GM19395 (cell line): ENCODE measurements at regions not wholly inside any gene's neighbourhood (a gene's known extent, or its start where the extent isn't known, plus 50 kb on each side); places are given as distances from the start of the nearest gene placed in this dataset.
"Not testable (repeated sequence)": the region's sequence is repeated elsewhere in the genome, so short reads cannot be mapped to it uniquely, and the experiment has no call there.

Source experiments
- ATAC-seq: cut with Tn5 transposase; IDR thresholded peaks from one replicate; pipeline ENCODE4 v1.9.1; 2021; ENCODE audit warnings: mild to moderate bottlenecking, moderate library complexity; ENCODE audit not compliant: unreplicated experiment

GRCh38 chr10:33071857-33072256, 113.8 kb upstream of the ITGB1 start:
- no peak for ATAC-seq

DNA sequence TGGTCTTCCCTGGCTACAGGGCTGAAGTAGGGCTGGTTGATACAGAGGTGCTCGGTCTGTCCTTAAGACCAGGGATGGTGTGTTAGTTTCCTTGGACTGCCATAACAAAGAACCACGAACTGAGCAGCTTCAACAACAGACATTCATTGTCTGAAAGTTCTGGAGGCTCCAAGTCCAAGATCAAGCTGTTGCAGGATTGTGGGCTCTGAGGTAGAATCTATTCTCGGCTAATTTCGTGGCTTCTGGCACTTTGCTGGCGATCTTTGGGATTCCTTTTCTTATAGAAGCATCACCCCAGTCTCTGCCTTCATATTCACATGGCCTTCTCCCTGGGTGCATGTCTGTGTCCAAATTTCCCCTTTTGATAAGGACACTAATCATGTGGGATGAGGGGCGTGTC, 112.1 kb upstream of the ITGB1 start:
- ATAC-seq, result no peak

- no peak for ATAC-seq
Measured at GRCh38 chr10:33067917-33068316, 109.9 kb upstream of the ITGB1 start.

DNA sequence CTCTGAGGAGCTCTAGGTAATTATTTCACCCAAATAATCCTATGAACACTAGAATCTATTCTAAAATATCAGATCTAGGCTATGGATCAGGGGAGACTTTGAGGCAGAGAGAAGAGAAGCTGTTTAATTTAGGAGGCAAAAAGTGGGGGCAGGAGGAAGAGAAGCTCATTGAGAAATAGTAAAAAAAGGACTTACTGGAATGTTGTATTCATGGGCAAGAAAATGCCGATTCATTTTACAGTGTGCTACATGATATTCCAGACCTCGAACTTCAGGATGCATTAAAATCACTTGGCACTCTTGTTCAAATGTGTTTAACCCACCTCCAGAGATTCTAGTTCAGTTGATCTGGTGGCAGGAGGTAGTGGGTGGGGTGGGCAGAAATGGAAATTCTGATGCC, 109.5 kb upstream of the ITGB1 start:
- no peak for ATAC-seq

DNA sequence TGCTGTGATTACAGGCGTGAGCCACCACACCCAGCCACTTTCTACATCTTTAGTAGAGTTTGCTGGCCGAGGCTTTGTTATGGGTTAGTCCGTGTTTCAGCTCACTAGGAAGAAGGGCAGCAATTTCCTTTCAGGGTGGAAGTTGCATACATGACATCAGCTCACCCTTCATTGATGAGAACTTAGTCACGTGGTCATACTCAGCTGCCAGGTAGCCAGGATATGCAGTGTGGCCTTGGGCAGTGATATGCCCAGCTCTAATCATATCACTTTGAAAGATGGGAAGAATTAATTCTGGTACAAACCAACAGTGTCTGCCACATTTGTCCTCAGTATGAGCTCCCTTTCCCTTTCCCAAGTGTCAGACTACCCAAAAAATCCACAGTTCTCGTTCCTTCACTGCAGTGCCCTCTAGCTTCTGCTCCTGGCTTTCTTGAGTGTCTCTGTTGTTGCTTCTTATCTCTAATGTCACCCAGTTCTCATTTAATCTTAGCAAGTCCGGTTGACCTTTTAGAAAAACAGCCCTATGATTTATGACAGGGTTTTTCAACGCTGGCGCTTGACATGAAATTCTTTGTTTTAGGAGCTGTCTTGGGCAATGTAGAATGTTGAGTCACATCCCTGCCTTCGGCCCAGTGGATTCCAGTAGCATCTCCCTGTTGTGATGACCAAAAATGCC, 108.7 kb upstream of the ITGB1 start:
- no peak for ATAC-seq

DNA sequence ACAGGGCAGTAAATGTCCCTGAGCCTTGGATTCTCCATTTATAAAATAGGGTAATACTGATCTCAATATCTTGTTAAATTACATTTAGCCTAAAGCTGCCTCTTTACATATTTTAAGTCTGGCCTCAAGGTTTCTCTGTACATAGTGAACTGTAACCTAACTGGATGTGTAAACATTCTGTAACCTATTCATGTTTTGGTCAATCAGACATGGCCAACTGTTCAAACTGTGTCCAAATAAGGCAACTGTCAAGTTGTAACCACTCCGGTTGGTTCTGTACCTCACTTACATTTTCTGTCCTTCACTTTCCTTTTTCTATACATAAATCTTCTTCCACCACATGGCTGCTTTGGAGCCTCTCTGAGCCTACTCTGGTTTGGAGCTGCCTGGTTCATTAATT, 107.1 kb upstream of the ITGB1 start:
- no peak for ATAC-seq

GRCh38 chr10:33064706-33065105, 106.7 kb upstream of the ITGB1 start:
- no peak for ATAC-seq

DNA sequence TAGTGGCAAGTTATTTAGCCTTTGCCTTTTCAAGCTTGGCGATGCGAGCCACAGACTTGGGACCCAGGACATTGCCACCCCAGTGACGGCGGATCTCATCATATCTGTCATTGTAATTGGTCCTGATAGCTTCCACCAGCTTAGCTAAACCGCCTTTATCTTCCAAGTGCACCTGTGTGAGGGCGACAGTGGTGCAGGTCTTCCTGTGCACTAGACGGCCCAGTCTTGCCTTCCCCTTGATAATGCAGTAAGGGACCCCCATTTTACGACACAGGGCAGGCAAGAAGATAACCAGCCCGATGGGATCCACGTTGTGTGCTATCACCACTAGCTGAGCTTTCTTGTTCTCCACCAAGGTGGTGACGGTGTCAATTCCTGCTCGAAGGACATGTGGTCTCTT, 99.6 kb upstream of the ITGB1 start:
- ATAC-seq, result no peak

GRCh38 chr10:33056828-33057596, 99.0 kb upstream of the ITGB1 start:
- no peak for ATAC-seq

GRCh38 chr10:33055625-33056024, 97.6 kb upstream of the ITGB1 start:
- ATAC-seq, result no peak

GRCh38 chr10:33052915-33053810, 95.1 kb upstream of the ITGB1 start:
- ATAC-seq, result no peak

- ATAC-seq, result no peak
Measured at GRCh38 chr10:33052263-33052875, 94.3 kb upstream of the ITGB1 start.

DNA sequence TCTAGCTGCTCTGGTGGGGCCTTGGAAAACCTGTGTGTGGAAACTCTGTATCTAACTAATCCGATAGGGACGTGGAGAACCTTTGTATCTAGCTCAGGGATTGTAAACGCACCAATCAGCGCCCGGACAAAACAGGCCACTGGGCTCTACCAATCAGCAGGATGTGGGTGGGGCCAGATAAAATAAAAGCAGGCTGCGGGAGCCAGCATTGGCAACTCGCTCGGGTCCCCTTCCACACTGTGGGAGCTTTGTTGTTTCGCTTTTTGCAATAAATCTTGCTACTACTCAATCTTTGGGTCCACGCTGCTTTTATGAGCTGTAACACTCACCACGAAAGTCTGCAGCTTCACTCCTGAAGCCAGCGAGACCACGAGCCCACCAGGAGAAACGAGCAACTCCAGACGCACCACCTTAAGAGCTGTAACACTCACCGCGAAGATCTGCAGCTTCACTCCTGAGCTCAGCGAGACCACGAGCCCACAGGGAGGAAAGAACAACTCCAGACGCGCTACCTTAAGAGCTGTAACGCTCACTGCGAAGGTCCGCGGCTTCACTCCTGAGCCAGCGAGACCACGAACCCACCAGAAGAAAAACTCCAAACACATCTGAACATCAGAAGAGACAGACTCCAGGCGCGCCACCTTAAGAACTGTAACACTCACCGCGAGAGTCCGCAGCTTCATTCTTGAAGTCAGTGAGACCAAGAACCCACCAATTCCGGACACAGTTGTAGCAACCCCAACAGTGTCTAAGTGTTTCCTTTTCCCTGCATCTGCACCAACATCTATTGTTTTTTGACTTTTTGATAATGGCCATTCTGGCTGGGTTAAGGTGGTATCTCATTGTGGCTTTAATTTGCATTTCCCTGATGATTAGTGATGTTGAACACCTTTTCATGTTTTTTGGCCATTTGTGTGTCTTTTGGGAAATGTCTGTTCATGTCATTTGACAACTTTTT, 92.2 kb upstream of the ITGB1 start:
- not testable (repeated sequence) for ATAC-seq

DNA sequence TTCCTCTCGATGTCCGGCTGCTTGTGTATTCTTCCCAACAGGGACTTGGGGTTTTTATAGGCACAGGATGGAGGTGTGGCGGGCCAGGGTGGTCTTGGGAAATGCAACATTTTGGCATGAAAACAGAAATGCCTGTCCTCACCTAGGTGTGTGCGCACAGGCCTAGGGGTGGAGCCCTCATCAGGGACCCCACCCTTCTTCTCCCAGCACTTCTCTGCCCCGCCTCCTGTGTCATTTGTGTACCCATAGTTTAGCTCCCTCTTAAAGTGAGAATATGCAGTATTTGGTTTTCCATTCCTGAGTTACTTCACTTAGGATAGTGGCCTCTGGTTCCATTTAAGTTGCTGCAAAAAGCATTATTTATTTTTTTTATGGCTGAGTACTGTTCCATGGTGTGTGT, 90.2 kb upstream of the ITGB1 start:
- ATAC-seq, result no peak

DNA sequence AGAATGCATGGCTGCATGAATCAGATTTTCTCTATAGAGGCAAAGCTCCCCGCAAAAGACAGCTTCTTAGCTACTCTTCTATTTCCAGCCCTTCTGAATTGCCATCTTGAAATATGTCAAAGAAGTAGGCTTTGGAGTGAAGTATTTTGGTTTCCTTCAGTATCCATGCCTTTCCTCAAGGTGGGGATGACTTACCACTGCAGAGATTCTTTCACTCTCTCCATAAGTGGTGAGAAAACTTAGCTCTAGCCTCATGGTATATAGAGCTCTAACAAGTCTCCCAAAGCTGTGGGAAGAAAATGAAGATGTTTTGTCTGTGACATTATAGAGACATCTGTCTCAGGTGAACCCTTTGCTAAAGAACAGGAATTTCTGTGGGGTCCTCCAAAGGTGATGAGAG, 89.6 kb upstream of the ITGB1 start:
- no peak for ATAC-seq

GRCh38 chr10:33046792-33047191, 88.8 kb upstream of the ITGB1 start:
- ATAC-seq, result no peak

- no peak for ATAC-seq
Measured at GRCh38 chr10:33045421-33045820, 87.4 kb upstream of the ITGB1 start.

DNA sequence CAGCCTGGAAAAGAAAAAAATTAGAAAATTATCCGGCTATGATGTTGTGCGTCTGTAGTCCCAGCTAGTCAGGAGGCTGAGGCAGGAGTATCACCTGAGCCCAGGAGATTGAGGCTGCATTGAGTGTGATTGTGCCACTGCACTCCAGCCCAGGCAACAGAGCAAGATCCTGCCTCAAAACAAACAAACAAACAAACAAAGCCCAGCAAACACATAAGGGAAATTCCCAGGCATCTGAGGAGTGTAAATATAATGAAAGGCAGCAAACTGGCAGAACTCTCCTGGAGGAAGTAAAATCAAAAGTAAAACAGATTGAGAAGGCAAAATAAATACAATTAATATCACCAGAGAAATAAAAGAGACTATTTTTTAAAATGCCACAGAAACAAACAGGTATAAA, 84.5 kb upstream of the ITGB1 start:
- no peak for ATAC-seq

DNA sequence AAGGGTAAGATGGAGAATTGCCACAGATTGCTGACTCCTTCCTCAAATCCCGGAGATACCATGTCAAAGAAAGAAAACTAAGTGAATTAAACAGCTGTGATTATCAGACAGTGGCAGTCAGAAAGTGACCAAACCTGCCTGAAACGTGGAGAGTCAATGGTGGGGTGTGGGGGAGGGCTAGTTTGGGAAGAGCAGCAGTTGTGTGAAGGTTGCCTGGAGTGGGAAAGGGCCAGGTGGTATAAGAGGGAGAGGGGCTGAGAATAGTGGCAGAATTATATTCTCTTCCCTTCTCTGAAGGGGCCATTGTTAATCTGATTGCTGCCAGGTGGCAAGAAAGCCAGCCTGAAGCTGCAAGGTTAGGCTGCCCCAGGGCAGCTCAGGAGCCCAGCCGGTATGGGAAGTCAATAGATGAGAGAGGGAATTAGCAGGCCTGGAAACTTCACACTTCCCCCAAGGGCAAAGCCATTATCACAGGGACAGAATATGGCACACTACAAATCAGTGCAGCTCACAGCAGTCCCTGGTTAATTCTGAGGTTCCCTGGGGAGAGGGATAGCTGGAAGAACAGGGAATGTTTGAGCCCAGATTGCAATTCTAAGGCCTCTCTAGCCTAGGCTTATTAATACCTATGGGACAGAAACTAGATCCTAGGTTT, 83.9 kb upstream of the ITGB1 start:
- ATAC-seq, result no peak

- no peak for ATAC-seq
Measured at GRCh38 chr10:33040436-33040835, 82.4 kb upstream of the ITGB1 start.
